Testis (tissue), 2 donors: ENCODE measurements at regions not wholly inside any gene's neighbourhood (a gene's known extent, or its start where the extent isn't known, plus 50 kb on each side); places are given as distances from the start of the nearest gene placed in this dataset.

Source experiments
- DNase-seq: peaks from one replicate; pipeline ENCODE4 v3.0.0-alpha.2; 2019
- H3K27ac ChIP-seq, 2 donors: fragments of 200-600 bp; sonication (generic); one replicate each; pipeline ENCODE4 v1.5.1; 2019
- H3K27me3 ChIP-seq: fragments of 200-600 bp; sonication (generic); one replicate; pipeline ENCODE4 v1.5.1; 2019
- H3K36me3 ChIP-seq: fragments of 200-600 bp; sonication (generic); one replicate; pipeline ENCODE4 v1.5.1; 2017; ENCODE audit warnings: low read depth; ENCODE audit errors: missing control alignments
- H3K4me1 ChIP-seq: fragments of 200-600 bp; sonication (generic); one replicate; pipeline ENCODE4 v1.5.1; 2019
- H3K4me3 ChIP-seq, 2 donors: fragments of 200-600 bp; sonication (generic); one replicate each; pipeline ENCODE4 v1.5.1; 2017 to 2019
- H3K9me3 ChIP-seq: fragments of 200-600 bp; sonication (generic); one replicate; pipeline ENCODE4 v1.5.1; 2017
- POLR2A ChIP-seq: fragments of 450-650 bp; IDR thresholded peaks from one replicate; pipeline ENCODE4 v1.6.1; 2017; ENCODE audit warnings: antibody characterized with exemption, mild to moderate bottlenecking, moderate library complexity
- WGBS, 2 donors: methylation state at CpG; one replicate each; pipeline ENCODE4 v1.1.5; 2018; 5-methylcytosine and 5-hydroxymethylcytosine counted together
- intact Hi-C: fragments of 100-400 bp; cut with DNase I; formaldehyde crosslinking; loops from one replicate; pipeline ENCODE4 v1.15.1; 2023; ENCODE audit warnings: low total_unique reads
- TF ChIP-seq, protein P1 (sequence below), 3 experiments: fragments of 450-650 bp in 2 of 3; fragments of 200-600 bp in 1 of 3; sonication (generic) in 1 of 3; IDR thresholded peaks; one replicate each; pipeline ENCODE4 v1.5.1; 2016 to 2019; ENCODE audit warnings: antibody characterized with exemption in 3 of 3, mild to moderate bottlenecking in 2 of 3, moderate library complexity in 1 of 3

DNA sequence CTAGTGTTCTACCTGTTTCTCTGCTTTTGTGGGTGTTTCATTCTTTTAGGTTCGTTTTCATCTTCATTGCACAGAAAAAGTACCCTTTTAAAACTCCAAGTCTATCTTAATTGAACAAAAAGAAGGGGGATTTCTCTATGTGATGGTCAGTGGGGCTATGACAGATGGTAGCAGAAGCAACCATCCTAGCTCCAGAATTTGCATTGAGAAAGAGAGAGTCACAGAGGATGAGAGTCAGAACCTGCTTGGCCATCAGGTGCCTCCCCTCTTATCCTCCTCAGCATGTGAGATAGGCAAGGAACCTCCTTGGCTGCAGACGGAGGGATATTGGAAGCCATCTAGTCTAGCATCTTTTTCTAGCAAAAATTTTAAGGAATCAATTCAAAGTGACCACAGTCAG lies 398.0 kb upstream of the DCC start:
- intact Hi-C loops: no loop called here
- Histone ChIP-seq H3K36me3 (no peaks in the 10 kb centered on the region), H3K27ac (no peak overlapping the region), H3K27me3 (no peaks in the 10 kb centered on the region), H3K4me1 (no peaks in the 10 kb centered on the region), H3K4me3 (no peak overlapping the region), H3K9me3 (no peaks in the 10 kb centered on the region)
- no peak for TF ChIP-seq POLR2A
- TF ChIP-seq, protein P1, sequence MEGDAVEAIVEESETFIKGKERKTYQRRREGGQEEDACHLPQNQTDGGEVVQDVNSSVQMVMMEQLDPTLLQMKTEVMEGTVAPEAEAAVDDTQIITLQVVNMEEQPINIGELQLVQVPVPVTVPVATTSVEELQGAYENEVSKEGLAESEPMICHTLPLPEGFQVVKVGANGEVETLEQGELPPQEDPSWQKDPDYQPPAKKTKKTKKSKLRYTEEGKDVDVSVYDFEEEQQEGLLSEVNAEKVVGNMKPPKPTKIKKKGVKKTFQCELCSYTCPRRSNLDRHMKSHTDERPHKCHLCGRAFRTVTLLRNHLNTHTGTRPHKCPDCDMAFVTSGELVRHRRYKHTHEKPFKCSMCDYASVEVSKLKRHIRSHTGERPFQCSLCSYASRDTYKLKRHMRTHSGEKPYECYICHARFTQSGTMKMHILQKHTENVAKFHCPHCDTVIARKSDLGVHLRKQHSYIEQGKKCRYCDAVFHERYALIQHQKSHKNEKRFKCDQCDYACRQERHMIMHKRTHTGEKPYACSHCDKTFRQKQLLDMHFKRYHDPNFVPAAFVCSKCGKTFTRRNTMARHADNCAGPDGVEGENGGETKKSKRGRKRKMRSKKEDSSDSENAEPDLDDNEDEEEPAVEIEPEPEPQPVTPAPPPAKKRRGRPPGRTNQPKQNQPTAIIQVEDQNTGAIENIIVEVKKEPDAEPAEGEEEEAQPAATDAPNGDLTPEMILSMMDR (IDR thresholded peaks at IDR 0.05): no peak
- 76 to 80% methylated on average over 2 of the region's 2 CpGs for WGBS, 2 donors
- no peak for DNase-seq

DNA sequence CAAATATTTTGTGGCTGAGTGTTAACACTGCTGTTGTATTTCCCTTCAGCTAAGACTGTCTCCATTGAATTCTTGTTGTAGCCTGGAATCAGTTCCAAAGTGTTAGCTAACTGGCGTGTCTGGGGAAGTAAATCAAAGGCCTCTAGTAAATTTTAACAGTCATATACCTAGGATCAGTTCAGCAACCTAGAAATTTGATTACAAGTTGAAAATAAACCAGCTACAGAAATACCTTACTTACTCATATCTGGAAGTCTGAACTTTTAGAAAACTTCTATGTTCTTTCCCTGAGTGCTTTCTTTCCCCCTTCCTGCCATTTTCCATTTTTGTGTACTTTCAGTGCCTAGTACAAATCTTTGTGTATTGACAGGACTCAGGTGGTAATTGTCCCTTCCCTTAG lies 396.7 kb upstream of the DCC start:
- H3K27ac ChIP-seq: no peak overlapping the region
- WGBS, 2 donors: 88 to 94% methylated on average over 1 of the region's 1 CpG
- intact Hi-C loops: no loop called here
- no peak overlapping the region for H3K4me3 ChIP-seq
- H3K9me3 ChIP-seq: no peaks in the 10 kb centered on the region
- no peaks in the 10 kb centered on the region for H3K27me3 ChIP-seq
- no peak for DNase-seq
- no peaks in the 10 kb centered on the region for H3K36me3 ChIP-seq
- H3K4me1 ChIP-seq: no peaks in the 10 kb centered on the region
- TF ChIP-seq, protein P1 (IDR thresholded peaks at IDR 0.05): no peak
- no peak for TF ChIP-seq POLR2A

DNA sequence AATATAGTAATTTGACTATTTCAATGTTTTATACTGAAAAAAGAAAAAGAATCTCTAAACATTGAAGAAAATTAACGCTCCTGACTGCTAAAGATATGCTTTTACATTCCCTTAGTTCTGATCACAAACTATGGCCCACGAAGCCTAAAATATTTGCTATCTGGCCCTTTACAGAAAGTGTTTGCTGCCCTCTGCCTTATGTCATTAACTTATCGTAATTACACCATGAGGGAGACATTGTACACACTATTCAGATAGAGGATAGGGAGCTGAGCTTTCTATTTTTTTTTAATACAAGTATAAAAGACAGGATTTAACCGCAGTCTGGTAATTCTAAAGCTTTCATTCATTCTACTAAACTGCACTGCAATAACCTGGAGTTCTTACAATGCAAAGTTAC lies 393.1 kb upstream of the DCC start:
- intact Hi-C loops: no loop called here
- TF ChIP-seq, protein P1 (IDR thresholded peaks at IDR 0.05): no peak
- TF ChIP-seq POLR2A: no peak
- H3K27me3 ChIP-seq: no peaks in the 10 kb centered on the region
- no peaks in the 10 kb centered on the region for H3K4me1 ChIP-seq
- no peaks in the 10 kb centered on the region for H3K9me3 ChIP-seq
- no peaks in the 10 kb centered on the region for H3K36me3 ChIP-seq
- H3K27ac ChIP-seq: no peak overlapping the region
- WGBS, 2 donors: 64 to 74% methylated on average over 4 of the region's 4 CpGs
- DNase-seq: no peak
- H3K4me3 ChIP-seq: no peak overlapping the region

DNA sequence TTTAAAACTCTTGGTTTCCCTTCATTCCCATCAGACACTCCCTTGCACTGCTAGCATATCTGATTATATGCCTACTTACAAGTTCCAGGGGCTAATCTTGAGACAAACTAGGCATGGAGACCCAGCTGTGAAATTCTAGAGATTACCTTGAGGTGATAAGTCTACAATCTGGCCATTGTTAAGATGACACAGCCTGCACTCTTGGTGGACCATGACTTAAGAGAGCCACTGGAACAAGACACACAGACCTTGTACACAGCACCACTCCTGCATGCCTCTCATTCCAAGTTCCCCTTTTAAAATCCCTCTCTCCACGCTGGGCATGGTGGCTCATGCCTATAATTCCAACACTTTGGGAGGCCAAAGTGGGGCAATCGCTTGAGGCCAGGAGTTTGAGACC lies 387.2 kb upstream of the DCC start:
- WGBS, 2 donors: 74 to 83% methylated on average over 2 of the region's 2 CpGs
- no peaks in the 10 kb centered on the region for H3K27me3 ChIP-seq
- H3K36me3 ChIP-seq: no peaks in the 10 kb centered on the region
- no peaks in the 10 kb centered on the region for H3K4me1 ChIP-seq
- no peak overlapping the region for H3K27ac ChIP-seq
- intact Hi-C loops: no loop called here
- H3K9me3 ChIP-seq: no peaks in the 10 kb centered on the region
- TF ChIP-seq, protein P1 (IDR thresholded peaks at IDR 0.05): no peak
- no peak for TF ChIP-seq POLR2A
- no peak overlapping the region for H3K4me3 ChIP-seq
- DNase-seq: no peak

DNA sequence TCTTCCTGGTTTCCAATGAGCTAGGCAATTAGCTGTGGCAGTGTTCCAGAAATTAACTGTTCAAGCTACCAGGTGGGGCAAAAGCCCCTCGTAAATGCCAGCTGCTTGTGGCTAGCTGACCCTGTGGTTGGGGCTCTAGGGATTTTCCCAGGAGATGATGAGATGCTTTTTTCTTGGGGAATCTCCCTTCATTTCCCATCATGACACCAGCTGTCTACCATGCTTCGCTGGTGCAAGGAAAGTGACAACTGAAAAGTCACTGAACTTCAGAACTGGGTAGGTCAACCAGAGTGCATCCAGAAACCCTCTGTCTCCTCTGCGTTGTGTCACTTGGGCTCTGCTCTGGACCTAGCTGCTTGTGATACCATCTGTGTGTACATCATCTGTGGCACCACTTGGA lies 386.5 kb upstream of the DCC start:
- Histone ChIP-seq H3K9me3 (no peaks in the 10 kb centered on the region), H3K4me1 (no peaks in the 10 kb centered on the region), H3K4me3 (no peak overlapping the region), H3K27ac (no peak overlapping the region), H3K27me3 (no peaks in the 10 kb centered on the region), H3K36me3 (no peaks in the 10 kb centered on the region)
- WGBS, 2 donors: 84 to 86% methylated on average over 3 of the region's 3 CpGs
- intact Hi-C loops: no loop called here
- no peak for DNase-seq
- no peak for TF ChIP-seq POLR2A
